Fibroblast of villous mesenchyme (primary cell): ENCODE measurements at regions not wholly inside any gene's neighbourhood (a gene's known extent, or its start where the extent isn't known, plus 50 kb on each side); places are given as distances from the start of the nearest gene placed in this dataset.

Experiments
- DNase-seq: peaks from one replicate; pipeline ENCODE4 v3.0.0-alpha.2; 2010; ENCODE audit warnings: low read depth
- H3K4me3 ChIP-seq: 2 replicates; pipeline ENCODE4 v1.5.1; 2011; ENCODE audit warnings: low read depth, mild to moderate bottlenecking, low read length
- CTCF ChIP-seq: IDR thresholded peaks from 2 replicates; pipeline ENCODE4 v1.5.1; 2012; ENCODE audit warnings: low read depth, mild to moderate bottlenecking, low read length; ENCODE audit not compliant: insufficient read depth

DNA sequence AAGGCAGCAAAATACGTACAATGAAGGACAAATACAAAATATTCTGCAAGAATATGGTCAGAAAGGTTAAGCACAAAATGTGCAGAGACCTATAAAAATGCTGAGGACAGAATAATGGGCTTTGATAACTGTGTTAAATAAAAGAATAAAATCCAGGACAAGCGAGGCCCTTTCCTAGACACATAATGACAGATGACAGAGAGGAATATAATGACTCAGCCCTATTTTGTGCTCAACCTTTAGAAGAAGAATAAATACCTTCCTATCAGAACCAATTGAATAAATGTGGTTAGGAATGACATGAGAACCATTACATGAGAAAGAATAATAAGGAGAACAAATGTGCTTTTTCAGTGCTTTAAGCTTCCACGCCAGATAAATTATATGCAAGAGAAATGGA, 178.0 kb downstream of the TEX13C start:
- TF ChIP-seq CTCF, result no peak
- DNase-seq, result no peak

DNA sequence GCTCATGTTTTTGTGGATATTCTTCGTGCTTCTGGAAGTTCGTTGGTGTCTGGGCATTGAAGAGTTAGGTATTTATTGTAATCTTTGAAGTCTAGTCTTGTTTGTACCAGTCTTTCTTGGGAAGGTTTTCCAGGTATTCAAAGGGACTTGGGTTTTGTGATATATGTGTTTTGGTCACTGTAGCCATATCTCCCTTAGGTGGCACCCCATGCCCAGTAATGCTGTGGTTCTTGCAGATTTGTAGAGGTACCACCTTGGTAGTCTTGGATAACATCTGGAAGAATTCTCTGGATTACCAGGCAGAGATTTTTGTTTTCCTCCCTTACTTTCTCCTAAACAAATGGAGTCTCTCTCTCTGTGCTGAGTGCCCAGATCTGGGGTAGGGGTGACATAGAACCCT, 184.1 kb downstream of the TEX13C start:
- no peak for DNase-seq
- H3K4me3 ChIP-seq, result no peak overlapping the region
- no peak for TF ChIP-seq CTCF

More for the DNA sequence above, 178.0 kb downstream of the TEX13C start:
- no peak overlapping the region for H3K4me3 ChIP-seq

DNA sequence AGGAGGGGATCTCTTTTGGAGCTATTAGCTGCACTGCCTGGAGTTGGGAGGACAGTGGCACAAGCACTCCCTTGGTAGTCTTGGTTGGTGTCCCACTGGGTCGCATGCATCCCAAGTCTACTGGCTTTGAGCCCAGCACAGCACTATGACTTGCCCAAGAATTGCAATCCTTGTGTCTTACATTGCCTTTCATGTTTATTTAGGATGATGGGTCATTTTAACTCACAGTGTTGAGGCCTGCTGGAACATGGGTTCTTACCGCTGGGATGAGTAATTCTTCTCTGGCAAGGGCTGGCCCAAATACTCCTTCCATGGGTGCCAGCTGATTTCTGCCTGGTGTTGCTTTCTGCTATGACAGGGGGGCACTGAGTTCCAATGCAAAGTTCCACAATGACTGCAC, 185.5 kb downstream of the TEX13C start:
- TF ChIP-seq CTCF, result no peak
- H3K4me3 ChIP-seq, result no peak overlapping the region
- DNase-seq, result no peak

- peak; percentile 1 for DNase-seq
- no peak for TF ChIP-seq CTCF
- H3K4me3 ChIP-seq, result no peak overlapping the region
Observed at GRCh38 chrX:125507119-125507518, 187.4 kb downstream of the TEX13C start.

DNA sequence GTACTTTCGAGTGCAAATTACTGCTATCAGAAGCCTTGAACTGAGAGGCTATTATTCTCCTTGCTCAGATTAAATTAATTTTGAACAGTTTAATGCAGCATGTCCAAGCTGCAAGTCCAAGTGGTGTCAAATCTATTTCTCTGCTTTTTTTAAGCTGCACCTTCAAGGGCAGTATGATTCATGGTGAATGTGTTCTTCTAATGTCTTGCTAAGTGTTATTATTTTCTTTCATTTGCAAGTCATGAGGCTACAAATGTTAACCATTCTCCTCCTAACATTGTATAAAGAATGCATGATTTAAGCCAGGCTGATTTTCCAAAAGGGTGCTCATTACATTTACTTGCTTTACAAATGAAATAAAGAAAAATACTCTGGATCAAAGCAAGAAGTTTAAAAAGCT, 200.4 kb downstream of the TEX13C start:
- no peak for TF ChIP-seq CTCF
- DNase-seq, result no peak
- H3K4me3 ChIP-seq, result no peak overlapping the region

DNA sequence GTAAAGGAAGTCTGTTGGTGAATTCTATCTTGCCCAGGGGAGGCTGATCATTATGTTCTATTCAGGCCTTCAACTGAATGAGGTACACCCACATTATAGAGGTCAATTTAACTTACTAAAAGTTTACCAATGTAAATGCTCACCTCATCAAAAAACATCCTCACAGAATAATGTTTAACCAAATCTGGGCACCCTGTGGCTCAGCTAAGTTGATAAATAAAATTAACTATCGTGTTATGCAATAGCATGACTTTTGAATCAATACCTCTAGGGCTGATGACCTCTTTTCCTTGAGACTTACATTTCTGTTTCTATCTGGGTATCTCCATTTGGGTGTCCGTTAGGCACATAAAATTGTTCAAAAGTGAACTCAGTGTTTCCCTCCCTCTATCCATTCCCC, 203.1 kb downstream of the TEX13C start:
- no peak for DNase-seq
- TF ChIP-seq CTCF, result no peak
- H3K4me3 ChIP-seq, result no peak overlapping the region

DNA sequence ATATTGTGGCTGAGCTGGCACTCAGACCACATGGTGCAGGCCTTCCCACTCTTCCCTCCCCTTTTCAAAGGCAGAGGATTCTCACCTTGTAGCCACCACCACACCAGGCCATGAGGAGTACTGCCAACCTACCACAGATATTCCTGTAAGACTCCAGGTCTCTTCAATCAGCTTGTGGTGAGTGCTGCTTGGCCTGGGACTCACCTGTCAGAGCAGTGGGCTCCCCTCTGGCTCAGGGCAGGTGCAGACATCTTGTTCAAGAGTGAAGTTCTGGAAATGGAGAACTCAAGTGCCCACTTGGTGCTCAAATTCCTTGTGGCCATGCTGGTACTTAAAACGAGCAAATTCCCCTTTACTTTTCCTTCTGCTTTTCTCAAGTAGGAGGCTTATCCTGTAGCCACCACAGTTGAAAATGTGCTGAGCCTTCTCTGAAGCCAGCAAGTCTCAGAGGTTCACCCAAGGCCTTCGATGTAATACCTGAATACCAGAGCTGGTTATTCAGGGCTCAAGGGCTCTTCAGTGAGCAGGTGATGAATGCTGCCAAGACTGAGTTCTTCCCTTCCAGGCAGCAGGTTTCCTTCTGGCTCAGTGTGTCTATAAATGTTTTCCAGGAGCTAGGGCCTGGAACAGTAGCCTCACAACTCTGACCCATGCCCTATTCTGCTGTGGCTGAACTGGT, 212.9 kb downstream of the TEX13C start:
- no peak for DNase-seq
- no peak for TF ChIP-seq CTCF
- H3K4me3 ChIP-seq, result no peak overlapping the region
